ENCODE measurements at regions not wholly inside any gene's neighbourhood (a gene's known extent, or its start where the extent isn't known, plus 50 kb on each side); places are given as distances from the start of the nearest gene placed in this dataset.

GRCh38 chr5:18325431-18325830 lies 691.2 kb downstream of the TAF11L14 start:
- Mint-ChIP-seq H3K4me3 (no peak overlapping the region), H3K27ac (no peak overlapping the region), H3K36me3 (ENCODE audit: low read depth) (no peaks in the 10 kb centered on the region)

GRCh38 chr5:18329328-18329727 lies 695.1 kb downstream of the TAF11L14 start:
- no peaks in the 10 kb centered on the region for H3K27me3 Mint-ChIP-seq
- no peaks in the 10 kb centered on the region for H3K4me1 Mint-ChIP-seq
- no peak overlapping the region for H3K27ac Mint-ChIP-seq
- no peak overlapping the region for H3K4me3 Mint-ChIP-seq
- no peaks in the 10 kb centered on the region for H3K36me3 Mint-ChIP-seq (ENCODE audit: low read depth)
- ATAC-seq (replicated peaks) = no peak
- peaks cover 8% of the 10 kb centered on the region for H3K9me3 Mint-ChIP-seq

More at GRCh38 chr5:18325431-18325830, 691.2 kb downstream of the TAF11L14 start:
- ATAC-seq (replicated peaks) = no peak
- no peaks in the 10 kb centered on the region for H3K4me1 Mint-ChIP-seq
- no peaks in the 10 kb centered on the region for H3K27me3 Mint-ChIP-seq
- peaks cover 6% of the 10 kb centered on the region for H3K9me3 Mint-ChIP-seq

- Mint-ChIP-seq H3K27ac (no peak overlapping the region), H3K4me3 (no peak overlapping the region), H3K4me1 (no peaks in the 10 kb centered on the region), H3K9me3 (peaks cover 5% of the 10 kb centered on the region), H3K27me3 (no peaks in the 10 kb centered on the region), H3K36me3 (ENCODE audit: low read depth) (no peaks in the 10 kb centered on the region)
- no peak for ATAC-seq (replicated peaks)
These were observed 699.6 kb downstream of the TAF11L14 start for GRCh38 chr5:18333841-18334240.

- Mint-ChIP-seq H3K27ac (no peak overlapping the region), H3K9me3 (peaks cover 5% of the 10 kb centered on the region), H3K4me3 (no peak overlapping the region), H3K4me1 (no peaks in the 10 kb centered on the region), H3K36me3 (ENCODE audit: low read depth) (no peaks in the 10 kb centered on the region), H3K27me3 (no peaks in the 10 kb centered on the region)
- ATAC-seq (replicated peaks) = no peak
These were observed 700.7 kb downstream of the TAF11L14 start for GRCh38 chr5:18334949-18335348.

DNA sequence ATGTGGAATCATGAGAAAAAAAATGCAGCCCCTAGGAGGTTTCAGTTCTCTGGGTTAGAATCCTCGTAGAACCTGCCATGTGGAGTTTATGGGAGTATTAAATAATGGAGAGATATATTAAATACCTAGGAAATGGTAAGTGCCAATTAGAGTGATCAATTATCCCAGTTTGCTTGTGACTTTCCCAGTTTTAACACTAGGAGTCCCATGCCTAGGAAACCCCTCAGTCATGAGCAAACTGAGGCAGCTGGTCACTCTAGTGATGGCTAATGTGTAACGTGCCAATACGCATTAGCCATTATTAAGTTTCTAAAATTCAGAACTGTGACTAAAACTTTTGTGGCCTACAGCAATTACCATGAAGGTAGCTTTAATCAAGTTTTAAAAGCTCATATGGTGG lies 720.6 kb downstream of the TAF11L14 start:
- Mint-ChIP-seq H3K4me1 (no peaks in the 10 kb centered on the region), H3K9me3 (peaks cover 3% of the 10 kb centered on the region), H3K36me3 (ENCODE audit: low read depth) (no peaks in the 10 kb centered on the region), H3K27me3 (no peaks in the 10 kb centered on the region), H3K4me3 (no peak overlapping the region), H3K27ac (no peak overlapping the region)
- no peak for ATAC-seq (replicated peaks)

GRCh38 chr5:18357486-18357885 lies 723.2 kb downstream of the TAF11L14 start:
- no peaks in the 10 kb centered on the region for H3K36me3 Mint-ChIP-seq (ENCODE audit: low read depth)
- ATAC-seq (replicated peaks) = no peak

GRCh38 chr5:18366234-18366633 lies 732.0 kb downstream of the TAF11L14 start:
- H3K4me3 Mint-ChIP-seq = no peak overlapping the region
- H3K27ac Mint-ChIP-seq = no peak overlapping the region
- peaks cover 4% of the 10 kb centered on the region for H3K9me3 Mint-ChIP-seq
- no peaks in the 10 kb centered on the region for H3K4me1 Mint-ChIP-seq
- H3K27me3 Mint-ChIP-seq = no peaks in the 10 kb centered on the region
- ATAC-seq (replicated peaks) = no peak
- H3K36me3 Mint-ChIP-seq (ENCODE audit: low read depth) = no peaks in the 10 kb centered on the region

More at GRCh38 chr5:18357486-18357885, 723.2 kb downstream of the TAF11L14 start:
- Mint-ChIP-seq H3K9me3 (peaks cover 3% of the 10 kb centered on the region), H3K27me3 (no peaks in the 10 kb centered on the region), H3K27ac (no peak overlapping the region), H3K4me3 (no peak overlapping the region), H3K4me1 (no peaks in the 10 kb centered on the region)

GRCh38 chr5:18370531-18370930 lies 736.3 kb downstream of the TAF11L14 start:
- Mint-ChIP-seq H3K4me1 (no peaks in the 10 kb centered on the region), H3K9me3 (peaks cover 7% of the 10 kb centered on the region), H3K27me3 (no peaks in the 10 kb centered on the region), H3K36me3 (ENCODE audit: low read depth) (no peaks in the 10 kb centered on the region), H3K4me3 (no peak overlapping the region), H3K27ac (no peak overlapping the region)
- ATAC-seq (replicated peaks) = no peak

DNA sequence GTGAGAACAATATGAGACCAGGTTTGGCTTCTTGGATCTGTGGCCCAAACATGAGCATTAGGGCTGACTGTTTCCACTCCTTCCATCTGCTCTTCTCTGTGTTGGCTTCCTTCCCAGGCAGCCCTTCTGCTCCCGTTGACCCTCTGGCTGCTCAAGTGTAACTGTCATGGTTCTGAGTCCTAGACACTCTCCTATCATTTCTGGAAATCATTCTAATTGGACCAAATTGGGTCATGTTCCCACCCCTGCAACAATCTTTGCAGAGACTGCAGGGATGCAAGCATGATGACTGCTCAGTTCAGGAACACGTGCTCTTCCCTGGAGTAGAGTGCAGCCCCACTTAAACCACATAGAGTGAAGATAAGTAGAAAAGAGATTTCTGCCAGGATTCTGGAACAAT lies 741.4 kb downstream of the TAF11L14 start:
- no peak overlapping the region for H3K4me3 Mint-ChIP-seq
- no peak for ATAC-seq (replicated peaks)
- H3K4me1 Mint-ChIP-seq = no peaks in the 10 kb centered on the region
- no peaks in the 10 kb centered on the region for H3K27me3 Mint-ChIP-seq
- no peaks in the 10 kb centered on the region for H3K36me3 Mint-ChIP-seq (ENCODE audit: low read depth)
- H3K27ac Mint-ChIP-seq = no peak overlapping the region
- peaks cover 3% of the 10 kb centered on the region for H3K9me3 Mint-ChIP-seq

DNA sequence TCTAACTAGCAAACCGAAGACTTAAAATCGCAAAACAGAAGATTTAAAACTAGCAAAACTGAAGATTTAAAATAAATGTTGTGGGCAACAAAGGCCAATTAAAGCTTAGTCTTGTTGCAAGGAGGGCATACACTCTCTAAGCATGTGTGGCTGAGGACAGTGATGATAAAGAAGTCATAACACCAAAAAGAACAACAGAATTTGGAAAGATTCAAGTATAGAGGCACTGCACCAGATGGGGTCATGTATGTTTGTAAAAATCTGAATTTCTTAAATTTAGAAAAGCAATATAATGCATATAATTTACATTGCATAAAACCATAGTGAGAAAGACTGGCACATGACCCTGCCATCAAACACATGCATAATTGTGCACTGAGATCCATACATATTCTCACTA lies 743.8 kb downstream of the TAF11L14 start:
- Mint-ChIP-seq H3K27me3 (no peaks in the 10 kb centered on the region), H3K9me3 (peaks cover 3% of the 10 kb centered on the region), H3K4me3 (no peak overlapping the region), H3K36me3 (ENCODE audit: low read depth) (no peaks in the 10 kb centered on the region), H3K27ac (no peak overlapping the region), H3K4me1 (no peaks in the 10 kb centered on the region)
- no peak for ATAC-seq (replicated peaks)

GRCh38 chr5:18379189-18379588 lies 744.9 kb downstream of the TAF11L14 start:
- H3K9me3 Mint-ChIP-seq = peaks cover 3% of the 10 kb centered on the region
- H3K4me1 Mint-ChIP-seq = no peaks in the 10 kb centered on the region
- H3K27me3 Mint-ChIP-seq = no peaks in the 10 kb centered on the region
- no peak for ATAC-seq (replicated peaks)
- no peaks in the 10 kb centered on the region for H3K36me3 Mint-ChIP-seq (ENCODE audit: low read depth)
- H3K27ac Mint-ChIP-seq = no peak overlapping the region
- H3K4me3 Mint-ChIP-seq = no peak overlapping the region

DNA sequence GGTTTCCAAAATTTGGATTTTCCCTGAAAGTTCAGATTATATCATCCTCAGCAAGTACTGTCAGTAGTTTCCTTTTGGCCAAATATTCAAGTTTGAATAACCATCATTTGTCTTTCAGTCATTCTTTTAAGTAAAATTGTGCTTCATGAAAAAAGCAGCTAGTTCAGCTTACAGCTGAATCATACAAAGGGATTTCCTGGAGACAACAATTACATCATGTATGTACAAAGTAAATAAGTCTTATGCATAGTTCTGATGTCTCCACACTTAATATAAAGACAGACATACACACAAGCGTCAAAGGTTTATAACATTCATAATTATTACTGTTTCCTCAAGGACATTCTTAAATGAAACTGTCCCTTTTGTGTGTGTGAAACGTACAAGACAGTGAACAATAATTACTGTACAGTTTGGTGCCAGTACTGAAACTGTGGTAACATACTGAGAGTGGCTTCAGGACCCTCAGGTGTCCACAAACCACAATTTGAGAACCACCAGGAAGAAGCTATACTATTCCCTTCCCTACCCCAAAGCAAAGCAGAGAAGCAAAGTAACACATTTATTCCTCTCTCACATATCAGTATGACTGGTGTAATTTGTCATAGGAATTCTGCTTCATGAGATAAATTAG lies 746.6 kb downstream of the TAF11L14 start:
- Mint-ChIP-seq H3K9me3 (no peaks in the 10 kb centered on the region), H3K27me3 (no peaks in the 10 kb centered on the region), H3K4me1 (no peaks in the 10 kb centered on the region), H3K4me3 (no peak overlapping the region), H3K36me3 (ENCODE audit: low read depth) (no peaks in the 10 kb centered on the region), H3K27ac (no peak overlapping the region)
- no peak for ATAC-seq (replicated peaks)

GRCh38 chr5:18393565-18394442 lies 759.5 kb downstream of the TAF11L14 start:
- H3K4me3 Mint-ChIP-seq = no peak overlapping the region
- no peaks in the 10 kb centered on the region for H3K36me3 Mint-ChIP-seq (ENCODE audit: low read depth)
- ATAC-seq (replicated peaks) = no peak
- H3K4me1 Mint-ChIP-seq = no peaks in the 10 kb centered on the region
- H3K27me3 Mint-ChIP-seq = no peaks in the 10 kb centered on the region
- no peaks in the 10 kb centered on the region for H3K9me3 Mint-ChIP-seq
- no peak overlapping the region for H3K27ac Mint-ChIP-seq

- Mint-ChIP-seq H3K36me3 (ENCODE audit: low read depth) (no peaks in the 10 kb centered on the region), H3K27me3 (no peaks in the 10 kb centered on the region), H3K27ac (no peak overlapping the region), H3K9me3 (no peaks in the 10 kb centered on the region), H3K4me1 (no peaks in the 10 kb centered on the region), H3K4me3 (no peak overlapping the region)
- no peak for ATAC-seq (replicated peaks)
These were observed 760.2 kb downstream of the TAF11L14 start for GRCh38 chr5:18394443-18394804.

All from activated T-helper 17 cell treated with anti-CD3 and anti-CD28 coated beads, Interleukin-2, amount 50 U/mL, for 72 hours (primary cell).